HG03060 (cell line): ENCODE measurements at regions not wholly inside any gene's neighbourhood (a gene's known extent, or its start where the extent isn't known, plus 50 kb on each side); places are given as distances from the start of the nearest gene placed in this dataset.

ENCODE experiments used
- ATAC-seq: cut with Tn5 transposase; IDR thresholded peaks from one replicate; pipeline ENCODE4 v1.9.1; 2021; ENCODE audit warnings: low read depth, moderate number of reproducible peaks; ENCODE audit not compliant: unreplicated experiment

DNA sequence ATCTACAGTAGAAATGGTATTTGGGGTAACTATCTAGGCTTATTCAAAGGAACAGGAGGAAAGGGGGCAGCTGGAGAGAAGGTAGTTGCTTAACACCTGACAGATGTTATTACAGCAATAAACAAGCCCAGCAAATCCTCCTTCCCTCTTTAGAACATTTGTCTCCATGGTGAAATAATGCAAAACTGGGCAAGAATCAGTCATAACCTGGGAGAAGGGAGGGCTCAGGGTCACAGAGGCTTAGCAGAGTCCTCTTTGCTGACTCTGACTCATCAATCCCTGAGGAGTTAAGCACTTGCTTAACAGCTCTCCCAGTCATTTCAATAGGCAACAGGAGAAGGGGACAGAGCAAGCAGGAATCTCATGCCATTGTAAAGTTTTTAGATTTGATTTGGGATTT is 230.3 kb downstream of the IBTK start:
- ATAC-seq: no peak

DNA sequence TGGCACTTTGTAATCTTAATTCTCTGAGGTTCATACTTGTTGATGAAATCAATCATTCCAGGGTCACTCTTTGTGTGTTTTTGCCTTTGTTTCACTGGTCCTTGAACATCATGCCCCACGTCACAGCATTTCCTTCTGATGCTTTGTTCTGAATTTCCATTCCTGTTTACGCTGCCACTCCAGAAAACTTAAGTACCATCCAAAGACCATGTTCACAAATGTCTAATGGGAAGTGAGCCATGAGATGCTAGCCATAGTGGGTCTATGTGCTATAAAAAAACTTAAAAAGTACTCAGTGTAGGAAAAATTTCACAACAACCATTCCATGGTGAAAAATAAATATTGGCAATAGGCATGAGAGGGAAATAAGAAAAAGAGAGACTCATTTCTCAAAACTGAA is 232.0 kb downstream of the IBTK start:
- no peak for ATAC-seq

DNA sequence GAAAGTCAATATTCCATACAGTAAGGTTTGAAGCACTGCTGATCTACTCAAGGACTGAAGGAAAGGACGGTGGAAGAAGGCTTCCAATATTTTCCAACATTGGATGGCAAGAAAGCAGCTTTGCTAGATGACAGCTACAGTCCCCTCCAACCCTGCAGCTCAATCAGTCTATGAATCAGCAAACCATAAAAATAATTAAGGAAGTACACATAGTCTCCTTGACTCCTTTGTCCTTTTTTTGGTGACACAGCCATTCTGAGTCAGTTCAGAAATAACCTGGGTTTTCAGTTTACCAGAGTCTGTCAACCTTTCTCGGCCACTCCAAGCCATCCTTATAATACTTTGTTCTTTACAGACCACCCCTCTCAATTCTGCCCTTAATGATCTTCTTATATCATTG is 232.5 kb downstream of the IBTK start:
- no peak for ATAC-seq

DNA sequence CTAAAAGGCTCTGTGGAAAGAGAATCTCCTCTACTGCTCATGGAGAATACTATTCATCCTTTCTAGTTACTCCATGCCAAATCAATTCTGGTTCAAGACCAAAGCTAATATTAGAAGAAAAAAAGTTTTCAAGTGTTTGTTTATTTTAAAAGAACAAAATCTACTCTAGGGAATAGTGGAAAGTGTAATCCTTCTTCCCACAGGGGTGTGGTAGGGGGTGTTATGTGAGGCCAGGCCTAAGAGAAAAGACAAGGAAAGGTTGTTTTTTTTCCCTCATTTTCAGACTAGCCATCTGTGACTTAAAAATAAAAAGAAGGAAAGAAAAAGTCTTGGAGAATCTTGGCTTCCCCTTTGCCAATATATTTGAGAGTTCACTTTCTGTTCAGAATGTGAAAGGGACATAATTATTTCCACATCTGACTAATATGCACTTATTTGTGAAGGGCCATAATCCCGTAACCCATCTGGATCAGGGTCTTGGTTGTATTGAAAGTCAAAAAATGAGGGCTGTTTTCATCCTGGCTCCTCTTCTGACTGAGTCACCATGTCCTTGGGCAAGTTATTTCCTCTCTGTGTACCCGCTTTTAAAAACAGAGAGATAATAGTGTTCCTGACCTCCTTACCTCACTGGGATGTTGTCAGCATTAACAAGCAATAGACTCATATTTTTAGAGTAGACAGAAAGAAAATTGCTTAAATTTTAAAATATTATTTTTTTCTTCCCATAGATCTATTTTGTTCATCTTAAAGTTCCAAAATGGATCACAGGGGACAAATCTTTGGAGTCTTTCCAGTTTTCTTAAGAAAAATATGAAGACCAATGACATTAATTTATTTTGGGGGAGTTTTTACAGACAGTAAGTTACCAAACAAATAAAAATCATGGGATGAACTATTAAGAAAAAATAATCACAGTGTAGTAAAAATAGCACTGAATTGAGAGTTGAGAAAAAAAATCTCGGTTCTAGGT is 233.7 kb downstream of the IBTK start:
- no peak for ATAC-seq

DNA sequence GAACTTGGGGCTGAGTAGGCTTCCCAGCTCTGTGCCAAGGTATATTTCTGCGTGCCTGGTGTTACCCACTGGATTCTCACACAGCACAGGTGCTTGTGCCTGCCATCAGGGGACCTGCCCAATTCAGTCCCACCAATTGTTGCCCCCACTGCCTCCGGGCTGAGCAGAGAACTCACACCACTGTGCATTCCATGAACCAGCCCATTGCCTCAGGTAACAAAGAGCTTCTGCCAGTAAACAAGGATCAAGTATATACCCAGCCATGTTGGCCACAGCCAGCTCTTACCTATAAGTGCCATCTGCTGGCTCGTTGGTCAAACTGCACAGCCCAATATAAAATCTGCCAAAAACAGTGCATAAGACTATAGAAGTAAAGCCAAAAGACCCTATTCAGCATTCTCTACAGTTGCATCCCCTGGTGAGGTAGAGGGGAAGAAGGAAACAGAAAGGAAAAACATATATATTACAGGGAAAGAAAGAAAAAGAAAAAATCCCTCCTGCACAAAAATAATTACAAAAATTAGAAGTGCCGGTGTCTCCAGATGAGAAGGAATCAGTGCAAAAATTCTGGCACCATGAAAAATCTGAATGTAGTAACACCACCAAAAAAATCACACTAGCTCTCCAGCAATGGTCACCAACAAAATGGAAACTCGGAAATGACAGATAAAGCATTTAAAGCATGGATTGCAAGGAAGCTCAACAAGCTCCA is 241.4 kb downstream of the IBTK start:
- peak; percentile 79 for ATAC-seq

DNA sequence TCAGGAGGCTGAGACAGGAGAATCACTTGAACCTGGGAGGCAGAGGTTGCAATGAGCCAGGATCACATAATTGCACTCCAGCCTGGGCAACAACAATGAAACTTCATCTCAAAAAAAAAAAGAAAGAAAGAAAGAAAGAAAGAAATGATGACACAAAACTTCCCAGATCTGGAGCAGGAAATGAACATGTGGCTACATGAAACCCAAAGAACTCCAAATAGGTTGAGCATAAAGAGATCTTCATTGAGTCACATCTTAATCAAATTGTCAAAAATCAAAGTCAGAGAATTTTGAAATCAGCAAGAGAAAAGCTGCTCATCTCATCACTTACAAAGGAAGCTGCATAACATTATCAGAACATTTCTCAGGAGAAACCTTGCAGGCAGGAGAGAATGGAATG is 247.0 kb downstream of the IBTK start:
- no peak for ATAC-seq

DNA sequence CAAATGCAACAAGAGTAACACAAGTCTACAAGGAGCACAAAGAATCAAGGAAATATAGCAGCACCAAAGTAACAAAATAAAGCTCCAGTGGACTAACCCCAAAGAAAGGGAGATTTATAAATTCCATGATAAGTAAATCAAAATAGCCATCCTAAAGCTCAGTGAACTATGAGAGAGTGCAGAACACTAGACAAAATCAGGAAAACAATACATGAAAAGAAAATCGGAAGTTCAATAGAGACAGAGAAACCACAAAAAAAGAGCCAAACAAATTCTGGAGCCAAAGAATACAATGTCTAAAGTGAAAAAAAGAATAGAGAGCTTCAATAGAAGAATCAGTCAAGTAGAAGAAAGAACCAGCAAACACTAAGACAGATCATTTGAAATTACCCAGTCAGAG is 247.3 kb upstream of the TENT5A start:
- no peak for ATAC-seq

DNA sequence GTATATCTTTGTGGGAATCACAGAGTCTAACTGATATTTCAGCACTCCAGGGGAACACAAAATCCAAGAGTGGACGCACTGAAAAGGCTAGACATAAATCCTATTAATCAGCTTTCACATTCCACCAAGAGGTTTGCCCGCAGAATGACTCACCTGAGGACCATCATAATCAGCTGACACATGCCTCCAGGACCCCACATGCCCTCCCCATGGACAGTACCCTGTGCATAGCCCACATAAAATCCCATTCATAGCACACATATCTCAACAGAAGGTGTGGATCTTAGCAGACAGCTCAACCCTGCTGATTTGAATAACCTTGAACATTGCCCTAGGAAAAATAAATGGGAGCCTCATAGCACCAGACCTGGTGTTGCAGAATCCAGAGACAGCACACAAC is 246.8 kb upstream of the TENT5A start:
- ATAC-seq: no peak

DNA sequence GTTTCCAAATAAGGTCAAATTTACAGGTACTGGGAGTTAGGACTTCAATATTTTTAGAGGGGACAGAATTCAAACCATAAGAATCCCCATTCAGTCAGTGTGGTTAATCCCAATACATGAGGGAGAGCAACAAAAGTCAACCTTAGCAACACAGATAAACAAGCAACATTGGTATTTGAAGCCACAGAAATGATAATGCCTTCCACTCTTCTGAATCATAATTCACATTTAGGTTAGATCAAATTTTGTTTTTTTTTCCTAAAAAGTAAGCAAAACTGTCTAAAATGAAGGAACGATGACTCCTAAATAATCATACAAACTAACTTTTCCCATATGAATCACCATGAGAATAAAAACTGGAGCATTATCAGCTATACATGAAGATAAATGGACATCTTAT is 246.0 kb upstream of the TENT5A start:
- ATAC-seq: no peak

DNA sequence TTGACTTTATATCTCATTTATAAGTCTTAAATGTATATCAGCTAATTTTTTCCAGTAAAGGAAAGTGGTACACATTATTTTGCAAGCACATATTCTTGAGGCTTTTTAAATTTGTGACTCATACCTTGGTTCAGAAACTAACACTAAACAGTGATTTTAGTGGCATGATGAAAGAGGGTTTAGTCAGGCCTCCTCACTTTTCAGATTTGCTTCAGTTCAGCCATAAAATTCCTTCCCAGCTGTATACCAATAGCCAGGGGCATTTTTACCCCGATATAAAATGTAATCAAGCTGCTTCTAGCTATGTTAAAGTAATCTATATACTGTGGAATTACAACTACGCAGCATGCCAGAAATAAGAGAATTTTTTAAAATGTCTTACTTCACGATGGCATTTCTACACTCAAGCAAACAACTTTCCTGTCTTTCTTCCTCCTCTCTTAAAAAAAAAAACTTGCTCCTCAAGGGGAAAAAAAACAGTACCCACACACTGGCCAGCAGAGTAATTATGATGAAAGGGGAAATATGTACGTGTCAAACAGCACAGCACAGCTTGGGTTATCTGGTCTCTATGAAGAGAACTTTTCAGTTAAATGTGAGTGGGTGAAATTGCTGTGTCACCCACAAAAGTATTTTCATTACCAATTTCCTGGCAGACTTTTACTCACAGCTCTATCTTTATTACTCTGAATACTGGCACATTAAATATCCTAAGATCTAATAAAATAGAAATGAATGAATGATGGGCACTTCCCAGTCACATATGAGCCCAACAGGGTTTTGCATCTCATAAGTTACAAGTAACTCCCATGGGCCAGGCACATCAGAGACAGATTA is 244.8 kb upstream of the TENT5A start:
- ATAC-seq: peak; percentile 50

DNA sequence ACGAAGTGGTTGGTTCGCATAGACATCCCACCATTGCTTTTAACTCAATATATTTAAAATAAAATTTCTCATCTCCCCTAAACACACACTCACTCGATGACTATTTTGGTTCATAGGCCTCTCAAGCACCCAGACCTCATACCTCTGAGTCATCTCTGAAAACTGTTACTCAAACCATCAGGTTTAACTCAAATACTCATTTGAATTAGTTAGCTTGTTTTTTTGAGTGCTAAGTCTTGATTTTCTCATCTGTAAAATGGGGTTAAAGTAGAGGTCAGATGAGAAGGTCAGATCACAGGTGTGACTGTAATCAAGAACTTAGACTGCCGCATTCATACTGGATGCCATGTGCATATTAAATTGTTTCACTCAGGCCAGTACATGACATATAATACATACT is 243.9 kb upstream of the TENT5A start:
- ATAC-seq: peak; percentile 64

DNA sequence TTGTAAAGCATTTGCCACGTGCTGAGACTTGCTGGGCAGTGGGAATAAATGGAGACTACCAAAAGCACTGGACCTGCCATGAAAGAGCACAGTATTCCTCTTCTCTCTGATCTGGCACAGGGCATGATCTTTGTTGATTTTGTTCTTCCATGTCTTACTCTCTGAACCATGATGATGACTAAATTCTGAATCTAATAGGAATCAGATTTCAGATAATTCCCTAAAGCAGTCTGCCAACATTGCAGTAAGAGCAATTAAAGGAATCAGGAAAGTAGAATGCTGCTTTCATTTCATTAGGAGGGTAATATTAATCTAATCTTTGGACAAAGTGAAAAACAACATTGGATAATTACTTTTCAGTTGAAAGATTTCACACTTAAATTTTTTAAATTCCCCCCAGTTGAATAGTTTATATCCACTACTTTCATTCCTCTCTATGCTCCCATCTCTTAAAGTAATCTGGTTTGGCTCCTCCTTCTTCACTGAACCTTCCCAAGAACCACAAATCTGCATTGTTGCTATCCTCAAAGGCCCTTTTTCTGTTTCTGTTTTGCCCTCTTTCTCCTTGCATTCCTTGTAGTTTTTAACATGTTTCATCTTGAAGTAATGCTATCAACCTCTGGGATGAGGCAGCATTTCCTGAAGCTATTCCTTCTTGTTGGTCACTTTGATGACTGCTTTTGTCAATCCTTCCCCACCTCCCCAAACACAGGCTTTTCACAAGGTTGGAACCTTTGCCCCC is 243.2 kb upstream of the TENT5A start:
- no peak for ATAC-seq

DNA sequence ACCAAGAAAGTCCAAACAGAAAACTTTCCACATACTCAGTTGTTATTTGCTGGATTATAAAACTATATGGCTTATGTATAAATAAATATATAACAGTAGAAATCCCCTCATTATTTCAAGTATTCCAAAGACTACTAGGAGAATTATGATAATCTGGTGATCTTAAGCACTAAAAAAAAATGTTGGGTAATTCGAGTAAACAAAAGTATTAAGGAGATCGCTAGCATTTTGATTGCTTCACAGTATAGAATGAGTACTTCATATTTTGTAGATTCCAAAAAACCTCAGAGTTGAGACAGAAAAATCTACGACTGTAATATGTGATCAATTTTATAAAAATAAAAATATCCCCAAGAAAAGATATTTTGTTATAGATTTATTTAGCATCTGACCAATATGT is 236.4 kb upstream of the TENT5A start:
- ATAC-seq: no peak

DNA sequence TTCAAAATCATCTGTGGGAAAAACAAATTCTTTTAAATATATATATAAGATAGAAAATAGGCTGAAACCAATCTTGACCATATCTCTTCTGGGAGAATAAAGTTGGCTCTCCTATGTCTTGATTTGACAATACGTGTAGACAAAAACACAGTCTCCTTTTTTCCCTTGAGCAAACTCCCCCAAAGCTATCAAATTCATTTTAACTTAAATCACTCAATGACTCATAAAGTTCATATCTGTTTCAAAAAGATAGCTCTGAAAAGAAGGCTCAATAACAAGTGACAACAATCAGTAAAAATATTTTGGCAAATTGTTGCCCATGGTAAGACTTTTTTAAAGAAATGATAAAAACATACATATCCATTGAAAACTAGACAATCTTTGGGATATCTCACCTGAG is 236.0 kb upstream of the TENT5A start:
- no peak for ATAC-seq

DNA sequence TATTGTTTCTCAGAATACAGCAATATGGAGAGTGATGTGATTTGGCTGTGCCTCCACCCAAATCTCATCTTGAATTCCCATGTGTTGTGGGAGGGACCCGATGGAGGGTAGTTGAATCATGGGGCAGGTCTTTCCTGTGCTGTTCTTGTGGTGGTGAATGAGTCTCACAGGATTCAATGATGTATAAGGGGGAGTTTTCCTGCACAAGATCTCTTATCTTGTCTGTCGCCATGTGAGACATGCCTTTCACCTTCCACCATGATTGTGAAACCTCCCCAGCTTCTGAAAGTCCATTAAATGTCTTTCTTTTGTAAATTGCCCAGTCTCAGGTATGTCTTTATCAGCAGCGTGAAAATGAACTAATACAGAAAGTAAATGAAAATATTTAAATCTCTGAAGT is 234.8 kb upstream of the TENT5A start:
- ATAC-seq: no peak

DNA sequence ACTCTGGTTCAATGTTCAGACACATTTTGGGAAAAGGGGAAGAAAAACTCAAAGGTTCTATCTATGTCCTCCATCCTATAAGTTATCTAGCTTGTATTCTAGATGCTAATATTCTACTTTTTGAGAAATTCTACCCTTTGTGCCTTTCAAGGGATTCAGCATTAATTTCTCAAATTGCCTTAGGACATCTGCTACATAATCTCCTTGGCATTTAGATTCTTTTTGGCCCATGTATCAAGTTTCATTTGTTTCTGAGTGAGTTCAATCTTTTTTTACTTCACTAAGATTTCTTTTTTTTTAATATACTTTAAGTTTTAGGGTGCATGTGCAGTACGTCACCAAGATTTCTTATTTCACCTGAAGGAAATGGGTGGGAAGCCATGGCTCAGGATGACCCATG is 232.7 kb upstream of the TENT5A start:
- ATAC-seq: no peak

DNA sequence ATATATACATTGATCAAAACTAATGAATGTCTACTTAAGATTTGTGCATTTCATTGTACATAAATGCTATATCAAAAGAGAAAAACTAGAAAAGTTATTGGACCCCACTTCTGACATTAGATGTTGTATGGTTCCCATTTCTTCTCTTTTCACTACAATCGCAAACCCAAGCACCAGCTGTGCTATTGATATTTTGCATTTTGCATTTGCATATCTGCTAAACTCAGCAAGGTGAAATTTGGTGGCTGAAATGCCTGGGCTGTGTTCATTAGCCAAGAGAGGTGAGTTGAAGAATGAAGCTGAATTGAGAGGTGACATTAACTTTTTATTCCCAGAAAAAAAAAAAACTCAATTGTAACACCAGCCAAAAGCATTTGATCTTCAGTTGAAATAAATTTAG is 232.1 kb upstream of the TENT5A start:
- peak; percentile 45 for ATAC-seq

DNA sequence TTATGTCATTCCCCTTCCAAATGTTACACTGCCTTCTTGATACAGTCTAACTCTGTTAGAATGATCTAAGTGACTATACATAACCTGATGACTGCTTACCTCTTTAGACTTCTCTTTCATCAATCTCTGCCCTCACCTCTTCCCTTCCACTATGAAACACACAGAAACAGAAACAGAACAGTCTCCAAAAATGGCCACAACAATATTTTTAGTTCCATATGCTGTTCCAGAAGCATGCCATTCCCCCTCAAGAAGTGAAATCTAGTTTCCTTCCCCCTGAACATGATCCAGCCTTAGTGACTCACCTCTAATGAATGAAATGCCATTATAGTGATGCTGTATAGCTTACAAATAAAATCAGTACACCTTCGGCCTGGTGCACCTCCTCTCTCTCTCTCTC is 229.3 kb upstream of the TENT5A start:
- ATAC-seq: no peak

DNA sequence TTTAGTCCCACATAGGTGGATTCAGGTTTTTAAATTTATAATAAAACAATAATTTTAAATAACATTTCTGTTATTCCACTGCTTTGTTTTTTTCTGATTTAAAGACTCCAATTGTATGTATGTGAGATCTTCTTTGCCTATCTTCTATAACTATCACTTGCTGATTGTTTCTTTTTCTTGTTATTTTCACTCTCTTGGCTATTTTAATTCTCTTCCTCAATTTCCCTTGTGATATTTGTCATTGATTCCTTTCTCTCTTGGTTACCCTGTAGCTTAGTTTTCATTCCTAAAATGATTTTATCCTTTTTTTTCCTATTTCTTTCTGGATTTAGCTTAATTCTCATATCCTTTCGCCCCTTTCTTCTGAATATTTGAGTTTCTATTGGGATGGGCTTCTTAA is 227.3 kb upstream of the TENT5A start:
- ATAC-seq: no peak

DNA sequence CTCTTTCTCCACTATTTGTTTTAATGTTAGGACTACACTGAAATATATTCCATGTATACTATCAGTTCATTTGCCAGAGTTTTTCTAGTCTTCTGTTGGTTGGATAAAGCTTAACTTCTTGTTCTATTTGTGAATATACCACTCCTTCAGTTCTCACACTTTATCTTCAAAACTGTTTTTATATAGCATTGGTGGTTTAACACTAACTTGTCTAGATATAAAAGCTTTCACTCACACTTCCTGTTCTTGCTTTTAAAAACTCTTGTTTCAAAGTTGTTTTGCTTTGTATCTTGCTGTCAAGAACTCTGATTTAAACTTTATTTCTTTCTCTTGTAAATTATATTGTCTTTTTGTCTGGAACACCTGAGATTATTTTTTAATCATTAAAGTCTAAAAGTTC is 226.8 kb upstream of the TENT5A start:
- ATAC-seq: no peak
